ENCODE measurements at regions not wholly inside any gene's neighbourhood (a gene's known extent, or its start where the extent isn't known, plus 50 kb on each side); places are given as distances from the start of the nearest gene placed in this dataset.

GRCh38 chr5:117065161-117065560 is 490.5 kb upstream of the SEMA6A start:
- no peaks in the 10 kb centered on the region for H3K36me3 ChIP-seq (replicated peaks; ENCODE audit: insufficient read depth, low read length)
- H3F3A ChIP-seq (ENCODE audit: insufficient read depth, low read length), result no peaks in the 10 kb centered on the region
- no peak overlapping the region for H3K9ac ChIP-seq (ENCODE audit: low read length)
- H3K27ac ChIP-seq (ENCODE audit: low read length), result no peak overlapping the region
- no peaks in the 10 kb centered on the region for H3K9me2 ChIP-seq (replicated peaks; ENCODE audit: insufficient read depth, low read length)
- H3K79me2 ChIP-seq (ENCODE audit: low read length), result no peaks in the 10 kb centered on the region
- no peak overlapping the region for H3K4me2 ChIP-seq (ENCODE audit: low read depth, low read length)
- no peak for TF ChIP-seq EZH2 (optimal IDR thresholded peaks at IDR 0.05; ENCODE audit: low read depth, low read length)
- no peak overlapping the region for H3K4me3 ChIP-seq (ENCODE audit: low read length)
- H3K9me3 ChIP-seq (replicated peaks; ENCODE audit: insufficient read depth, low read length), result no peaks in the 10 kb centered on the region
- no peak overlapping the region for H2AFZ ChIP-seq (ENCODE audit: low read length)
- no peaks in the 10 kb centered on the region for H3K4me1 ChIP-seq (ENCODE audit: low read length)
- DNase-seq, result no peak
- H4K20me1 ChIP-seq (ENCODE audit: insufficient read depth, low read length), result no peaks in the 10 kb centered on the region
- no peaks in the 10 kb centered on the region for H3K27me3 ChIP-seq (replicated peaks; ENCODE audit: insufficient read depth, low read length)

DNA sequence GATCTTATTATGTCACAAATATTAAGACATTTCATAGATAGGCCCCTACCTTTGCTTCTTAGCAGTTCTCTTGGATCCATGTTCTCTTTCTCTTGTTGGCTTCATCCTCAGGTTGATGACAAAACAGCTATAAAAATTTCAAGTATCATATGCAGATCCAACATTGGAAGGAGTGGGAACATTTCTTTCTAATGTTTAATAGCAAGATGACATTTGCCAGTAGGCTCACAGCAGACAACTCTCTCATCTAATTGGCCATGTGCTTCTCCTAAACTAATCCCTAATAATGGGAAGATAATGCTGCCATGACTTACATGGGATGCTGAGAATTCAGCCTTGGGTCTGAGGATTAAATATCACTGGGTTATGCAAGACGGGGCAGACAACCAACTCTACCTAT is 485.5 kb upstream of the SEMA6A start:
- H4K20me1 ChIP-seq (ENCODE audit: insufficient read depth, low read length), result no peaks in the 10 kb centered on the region
- no peaks in the 10 kb centered on the region for H3K9me3 ChIP-seq (replicated peaks; ENCODE audit: insufficient read depth, low read length)
- no peaks in the 10 kb centered on the region for H3K4me1 ChIP-seq (ENCODE audit: low read length)
- H3F3A ChIP-seq (ENCODE audit: insufficient read depth, low read length), result no peaks in the 10 kb centered on the region
- H2AFZ ChIP-seq (ENCODE audit: low read length), result no peak overlapping the region
- no peak overlapping the region for H3K27ac ChIP-seq (ENCODE audit: low read length)
- no peaks in the 10 kb centered on the region for H3K27me3 ChIP-seq (replicated peaks; ENCODE audit: insufficient read depth, low read length)
- no peak overlapping the region for H3K4me2 ChIP-seq (ENCODE audit: low read depth, low read length)
- H3K9ac ChIP-seq (ENCODE audit: low read length), result no peak overlapping the region
- no peaks in the 10 kb centered on the region for H3K79me2 ChIP-seq (ENCODE audit: low read length)
- no peaks in the 10 kb centered on the region for H3K36me3 ChIP-seq (replicated peaks; ENCODE audit: insufficient read depth, low read length)
- H3K4me3 ChIP-seq (ENCODE audit: low read length), result no peak overlapping the region
- H3K9me2 ChIP-seq (replicated peaks; ENCODE audit: insufficient read depth, low read length), result no peaks in the 10 kb centered on the region
- TF ChIP-seq, protein P1, sequence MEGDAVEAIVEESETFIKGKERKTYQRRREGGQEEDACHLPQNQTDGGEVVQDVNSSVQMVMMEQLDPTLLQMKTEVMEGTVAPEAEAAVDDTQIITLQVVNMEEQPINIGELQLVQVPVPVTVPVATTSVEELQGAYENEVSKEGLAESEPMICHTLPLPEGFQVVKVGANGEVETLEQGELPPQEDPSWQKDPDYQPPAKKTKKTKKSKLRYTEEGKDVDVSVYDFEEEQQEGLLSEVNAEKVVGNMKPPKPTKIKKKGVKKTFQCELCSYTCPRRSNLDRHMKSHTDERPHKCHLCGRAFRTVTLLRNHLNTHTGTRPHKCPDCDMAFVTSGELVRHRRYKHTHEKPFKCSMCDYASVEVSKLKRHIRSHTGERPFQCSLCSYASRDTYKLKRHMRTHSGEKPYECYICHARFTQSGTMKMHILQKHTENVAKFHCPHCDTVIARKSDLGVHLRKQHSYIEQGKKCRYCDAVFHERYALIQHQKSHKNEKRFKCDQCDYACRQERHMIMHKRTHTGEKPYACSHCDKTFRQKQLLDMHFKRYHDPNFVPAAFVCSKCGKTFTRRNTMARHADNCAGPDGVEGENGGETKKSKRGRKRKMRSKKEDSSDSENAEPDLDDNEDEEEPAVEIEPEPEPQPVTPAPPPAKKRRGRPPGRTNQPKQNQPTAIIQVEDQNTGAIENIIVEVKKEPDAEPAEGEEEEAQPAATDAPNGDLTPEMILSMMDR (IDR thresholded peaks at IDR 0.05; ENCODE audit: low read length), result no peak
- no peak for TF ChIP-seq EZH2phosphoT487 (IDR thresholded peaks at IDR 0.05; ENCODE audit: low read length)
- TF ChIP-seq EZH2 (optimal IDR thresholded peaks at IDR 0.05; ENCODE audit: low read depth, low read length), result no peak
- no peak for DNase-seq

DNA sequence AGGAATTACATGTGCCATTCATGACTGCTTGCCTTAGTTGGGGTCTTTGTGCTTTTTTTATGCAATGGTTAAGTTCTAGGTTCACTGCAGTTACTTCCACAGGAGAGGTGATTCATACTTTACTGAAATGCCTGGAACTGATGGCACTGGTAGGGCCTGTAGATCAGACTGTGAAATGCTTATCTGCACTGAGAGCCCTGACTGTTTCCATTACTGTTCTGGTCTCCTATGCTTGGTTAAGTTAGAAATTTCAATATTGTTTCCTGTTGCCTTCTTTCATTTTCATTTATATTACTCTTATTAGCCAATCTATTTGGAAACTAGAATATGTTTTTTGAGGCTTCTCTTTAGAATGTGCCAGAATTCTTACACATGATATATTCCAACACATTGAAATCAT is 484.1 kb upstream of the SEMA6A start:
- no peak overlapping the region for H3K4me3 ChIP-seq (ENCODE audit: low read length)
- H3K27me3 ChIP-seq (replicated peaks; ENCODE audit: insufficient read depth, low read length), result no peaks in the 10 kb centered on the region
- no peak overlapping the region for H3K27ac ChIP-seq (ENCODE audit: low read length)
- H3K36me3 ChIP-seq (replicated peaks; ENCODE audit: insufficient read depth, low read length), result no peaks in the 10 kb centered on the region
- no peaks in the 10 kb centered on the region for H3F3A ChIP-seq (ENCODE audit: insufficient read depth, low read length)
- no peaks in the 10 kb centered on the region for H3K9me3 ChIP-seq (replicated peaks; ENCODE audit: insufficient read depth, low read length)
- no peak for DNase-seq
- no peaks in the 10 kb centered on the region for H4K20me1 ChIP-seq (ENCODE audit: insufficient read depth, low read length)
- H3K9ac ChIP-seq (ENCODE audit: low read length), result no peak overlapping the region
- no peaks in the 10 kb centered on the region for H3K79me2 ChIP-seq (ENCODE audit: low read length)
- no peak overlapping the region for H2AFZ ChIP-seq (ENCODE audit: low read length)
- H3K4me2 ChIP-seq (ENCODE audit: low read depth, low read length), result no peak overlapping the region
- H3K4me1 ChIP-seq (ENCODE audit: low read length), result no peaks in the 10 kb centered on the region
- TF ChIP-seq, protein P1 (IDR thresholded peaks at IDR 0.05; ENCODE audit: low read length), result no peak
- TF ChIP-seq EZH2 (optimal IDR thresholded peaks at IDR 0.05; ENCODE audit: low read depth, low read length), result no peak
- TF ChIP-seq EZH2phosphoT487 (IDR thresholded peaks at IDR 0.05; ENCODE audit: low read length), result no peak
- H3K9me2 ChIP-seq (replicated peaks; ENCODE audit: insufficient read depth, low read length), result no peaks in the 10 kb centered on the region

DNA sequence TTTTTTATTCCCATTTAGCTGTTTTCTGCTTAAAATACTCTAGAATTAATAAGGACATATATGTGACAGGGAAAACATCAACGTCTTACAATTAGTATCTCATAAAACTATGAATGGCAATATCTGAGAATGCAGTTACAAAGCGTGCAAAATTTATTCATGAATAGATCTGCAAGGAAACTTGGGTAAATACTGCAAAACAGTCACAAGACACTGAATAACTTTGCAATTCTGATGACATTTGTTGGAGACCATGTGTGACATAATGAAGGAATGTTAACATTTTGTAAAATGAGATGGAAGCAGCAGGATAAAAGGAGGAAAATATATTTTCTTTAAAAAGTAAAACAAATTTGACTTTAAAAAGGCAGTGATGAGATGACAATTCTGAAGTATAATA is 480.9 kb upstream of the SEMA6A start:
- H3K9me2 ChIP-seq (replicated peaks; ENCODE audit: insufficient read depth, low read length), result no peaks in the 10 kb centered on the region
- no peaks in the 10 kb centered on the region for H4K20me1 ChIP-seq (ENCODE audit: insufficient read depth, low read length)
- H3K9me3 ChIP-seq (replicated peaks; ENCODE audit: insufficient read depth, low read length), result no peaks in the 10 kb centered on the region
- no peaks in the 10 kb centered on the region for H3K4me1 ChIP-seq (ENCODE audit: low read length)
- TF ChIP-seq, protein P1 (IDR thresholded peaks at IDR 0.05; ENCODE audit: low read length), result no peak
- TF ChIP-seq EZH2 (optimal IDR thresholded peaks at IDR 0.05; ENCODE audit: low read depth, low read length) (no peak), EZH2phosphoT487 (IDR thresholded peaks at IDR 0.05; ENCODE audit: low read length) (no peak)
- H3F3A ChIP-seq (ENCODE audit: insufficient read depth, low read length), result no peaks in the 10 kb centered on the region
- no peak for DNase-seq
- H3K4me3 ChIP-seq (ENCODE audit: low read length), result no peak overlapping the region
- no peaks in the 10 kb centered on the region for H3K27me3 ChIP-seq (replicated peaks; ENCODE audit: insufficient read depth, low read length)
- no peaks in the 10 kb centered on the region for H3K36me3 ChIP-seq (replicated peaks; ENCODE audit: insufficient read depth, low read length)
- no peak overlapping the region for H3K9ac ChIP-seq (ENCODE audit: low read length)
- no peaks in the 10 kb centered on the region for H3K79me2 ChIP-seq (ENCODE audit: low read length)
- no peak overlapping the region for H3K27ac ChIP-seq (ENCODE audit: low read length)
- no peak overlapping the region for H3K4me2 ChIP-seq (ENCODE audit: low read depth, low read length)
- H2AFZ ChIP-seq (ENCODE audit: low read length), result no peak overlapping the region
